HepG2 (cell line): ENCODE measurements at regions not wholly inside any gene's neighbourhood (a gene's known extent, or its start where the extent isn't known, plus 50 kb on each side); places are given as distances from the start of the nearest gene placed in this dataset.

Experiments
- ATAC-seq: fragments of 200-7000 bp; cut with Tn5 transposase; 3 replicates; pipeline ENCODE4 v1.9.1; 2020; ENCODE audit warnings: mild to moderate bottlenecking, moderate library complexity
- BruUV-seq: library from RNA; stranded (reverse); fragments of 400-500 nt; replicated peaks from 2 replicates; lab custom pipeline; 2021; lab: Mats Ljungman, UMichigan
- CTCF ChIA-PET: fragments of 300-600 bp; formaldehyde crosslinking; extraction: SDS; loops from one replicate; lab custom pipeline; 2021; ENCODE audit warnings: low total read pairs, inconsistent platforms, low intra/inter-chr PET ratio; lab: Yijun Ruan, JAX
- POLR2A ChIA-PET: fragments of 350-600 bp; sonication (Branson Sonifier 250); formaldehyde crosslinking; loops from one replicate; lab custom pipeline; 2020; ENCODE audit warnings: antibody characterized with exemption, inconsistent platforms; lab: Yijun Ruan, JAX
- DNase-seq: peaks from one replicate; pipeline ENCODE4 v3.0.0-alpha.2; 2015; ENCODE audit warnings: low spot score
- FAIRE-seq: peaks from 3 replicates; lab custom pipeline; 2011; peaks lifted over from hg19 to GRCh38; lab: Jason Lieb, UNC
- H2AFZ ChIP-seq: one replicate; pipeline ENCODE4 v1.6.1; 2011; ENCODE audit warnings: low read length, inconsistent platforms
- H3K27ac ChIP-seq: fragments of 300-600 bp; 3 replicates; pipeline ENCODE4 v1.8.0; 2011; ENCODE audit warnings: mixed run types, mild to moderate bottlenecking, mixed read lengths, low read length, inconsistent platforms; ENCODE audit not compliant: insufficient read depth; ENCODE audit errors: extremely low read length
- H3K27me3 ChIP-seq, 2 experiments: fragments of 200-600 bp in 1 of 2; 2 replicates in 1 of 2; 3 replicates in 1 of 2; pipeline versions ENCODE4 v1.6.0 to v1.8.0; 2011; ENCODE audit warnings: low read length in 2 of 2, mild to moderate bottlenecking in 2 of 2, moderate library complexity in 2 of 2, inconsistent platforms in 1 of 2; ENCODE audit not compliant: insufficient read depth in 2 of 2, control insufficient read depth in 1 of 2
- H3K36me3 ChIP-seq, 2 experiments: fragments of 200-600 bp in 1 of 2; replicated peaks in 1 of 2; 2 replicates in 1 of 2; 3 replicates in 1 of 2; pipeline versions ENCODE4 v1.5.1 to v1.8.0; 2011; ENCODE audit warnings: low read length in 2 of 2, inconsistent platforms in 1 of 2; ENCODE audit not compliant: insufficient read depth in 2 of 2, control insufficient read depth in 1 of 2
- H3K4me1 ChIP-seq: 2 replicates; pipeline ENCODE4 v1.5.1; 2012; ENCODE audit warnings: low read length, inconsistent platforms; ENCODE audit not compliant: insufficient read depth
- H3K4me2 ChIP-seq: 2 replicates; pipeline ENCODE4 v1.6.0; 2011; ENCODE audit warnings: low read depth, low read length, inconsistent platforms
- H3K4me3 ChIP-seq, 3 experiments: fragments of 200-600 bp in 1 of 3; sonication (generic), shearing (Covaris generic) in 1 of 3; replicated peaks in 1 of 3; 2 replicates each; pipeline ENCODE4 v1.5.1; 2011 to 2016; ENCODE audit warnings: low read length in 3 of 3, inconsistent platforms in 2 of 3, low read depth in 2 of 3, mild to moderate bottlenecking in 2 of 3, control low read depth in 1 of 3, mixed read lengths in 1 of 3; ENCODE audit not compliant: insufficient read depth in 1 of 3
- H3K79me2 ChIP-seq: one replicate; pipeline ENCODE4 v1.6.1; 2011; ENCODE audit warnings: low read length, inconsistent platforms; ENCODE audit not compliant: insufficient read depth
- H3K9ac ChIP-seq: 2 replicates; pipeline ENCODE4 v1.6.0; 2011; ENCODE audit warnings: mild to moderate bottlenecking, low read depth, low read length, inconsistent platforms; ENCODE audit not compliant: insufficient read depth
- H3K9me3 ChIP-seq: 2 replicates; pipeline ENCODE4 v1.5.1; 2012; ENCODE audit warnings: mild to moderate bottlenecking, low read length
- H4K20me1 ChIP-seq: 2 replicates; pipeline ENCODE4 v1.6.0; 2011; ENCODE audit warnings: inconsistent platforms, mild to moderate bottlenecking, low read length, moderate library complexity; ENCODE audit not compliant: insufficient read depth
- MIER2 ChIP-seq: IDR thresholded peaks from 2 replicates; pipeline ENCODE4 v1.6.1; 2016; ENCODE audit warnings: missing biosample characterization, missing genetic modification reagents
- NR1H2 ChIP-seq: sonication (generic); formaldehyde crosslinking; IDR thresholded peaks from 2 replicates; pipeline ENCODE4 v1.8.1; 2022; ENCODE audit warnings: low read depth, missing genetic modification reagents, borderline replicate concordance
- NR2F6 ChIP-seq, 2 experiments: IDR thresholded peaks; 2 replicates each; pipeline ENCODE4 v1.6.1; 2016; ENCODE audit warnings: antibody characterized with exemption in 1 of 2, mild to moderate bottlenecking in 1 of 2
- ZFP62 ChIP-seq: sonication (generic); formaldehyde crosslinking; IDR thresholded peaks from 2 replicates; pipeline ENCODE4 v1.4.0; 2020; ENCODE audit warnings: missing genetic modification reagents
- ZNF121 ChIP-seq: sonication (generic); formaldehyde crosslinking; IDR thresholded peaks from 2 replicates; pipeline ENCODE4 v1.5.0; 2020; ENCODE audit warnings: mild to moderate bottlenecking, missing genetic modification reagents
- ZNF709 ChIP-seq: sonication (generic); formaldehyde crosslinking; IDR thresholded peaks from 2 replicates; pipeline ENCODE4 v1.5.0; 2020; ENCODE audit warnings: mild to moderate bottlenecking, missing genetic modification reagents
- WGBS: methylation state at CpG from one replicate; pipeline ENCODE4 v1.1.6; 2017; ENCODE audit warnings: low lambda C conversion rate; 5-methylcytosine and 5-hydroxymethylcytosine counted together
- in situ Hi-C: cut with HindIII; loops from 2 replicates; pipeline ENCODE4 v1.10.0; 2017; ENCODE audit warnings: low pct_unique_long_range_greater_than_20kb; ENCODE audit not compliant: extremely low pct_ligation_motif_present
- intact Hi-C: fragments of 100-400 bp; cut with micrococcal nuclease; formaldehyde crosslinking; loops from one replicate; pipeline ENCODE4 v1.10.0; 2022; ENCODE audit not compliant: unreplicated experiment
- TF ChIP-seq, protein P1 (sequence below): sonication (generic); formaldehyde crosslinking; IDR thresholded peaks from 2 replicates; pipeline ENCODE4 v1.9.0; 2021; ENCODE audit warnings: missing genetic modification reagents, borderline replicate concordance
- TF ChIP-seq, protein P2 (sequence below): sonication (generic); formaldehyde crosslinking; IDR thresholded peaks from 2 replicates; pipeline ENCODE4 v1.4.0; 2020; ENCODE audit warnings: missing genetic modification reagents

DNA sequence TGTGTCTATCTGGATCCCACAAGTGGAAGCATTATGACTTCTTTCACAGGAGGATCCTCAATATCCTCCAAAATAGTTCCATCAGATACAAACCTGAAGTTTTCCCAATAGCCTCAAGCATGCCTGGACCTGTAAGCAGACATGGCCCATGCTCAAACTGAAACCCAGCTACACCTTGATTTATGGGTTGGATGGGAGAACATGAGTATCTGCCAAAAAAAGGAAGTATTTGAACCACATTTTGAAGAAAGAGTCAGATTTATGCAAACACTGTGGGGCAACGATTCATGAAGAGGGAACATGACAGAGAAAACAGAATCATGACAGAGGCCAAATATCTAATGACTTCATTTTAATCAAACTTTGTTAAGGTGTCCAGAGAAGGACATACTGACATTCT lies 351.0 kb upstream of the NFIA start:
- H3K9ac ChIP-seq = no peak overlapping the region
- ChIA-PET CTCF (no interaction called here), POLR2A (no interaction called here)
- no TSS peak for BruUV-seq
- TF ChIP-seq ZNF121 = no peak
- TF ChIP-seq ZNF709 (CRISPR knock-in tag) = no peak
- no peak for TF ChIP-seq MIER2 (CRISPR knock-in tag)
- no peak for TF ChIP-seq NR1H2 (CRISPR knock-in tag)
- TF ChIP-seq, protein P1, sequence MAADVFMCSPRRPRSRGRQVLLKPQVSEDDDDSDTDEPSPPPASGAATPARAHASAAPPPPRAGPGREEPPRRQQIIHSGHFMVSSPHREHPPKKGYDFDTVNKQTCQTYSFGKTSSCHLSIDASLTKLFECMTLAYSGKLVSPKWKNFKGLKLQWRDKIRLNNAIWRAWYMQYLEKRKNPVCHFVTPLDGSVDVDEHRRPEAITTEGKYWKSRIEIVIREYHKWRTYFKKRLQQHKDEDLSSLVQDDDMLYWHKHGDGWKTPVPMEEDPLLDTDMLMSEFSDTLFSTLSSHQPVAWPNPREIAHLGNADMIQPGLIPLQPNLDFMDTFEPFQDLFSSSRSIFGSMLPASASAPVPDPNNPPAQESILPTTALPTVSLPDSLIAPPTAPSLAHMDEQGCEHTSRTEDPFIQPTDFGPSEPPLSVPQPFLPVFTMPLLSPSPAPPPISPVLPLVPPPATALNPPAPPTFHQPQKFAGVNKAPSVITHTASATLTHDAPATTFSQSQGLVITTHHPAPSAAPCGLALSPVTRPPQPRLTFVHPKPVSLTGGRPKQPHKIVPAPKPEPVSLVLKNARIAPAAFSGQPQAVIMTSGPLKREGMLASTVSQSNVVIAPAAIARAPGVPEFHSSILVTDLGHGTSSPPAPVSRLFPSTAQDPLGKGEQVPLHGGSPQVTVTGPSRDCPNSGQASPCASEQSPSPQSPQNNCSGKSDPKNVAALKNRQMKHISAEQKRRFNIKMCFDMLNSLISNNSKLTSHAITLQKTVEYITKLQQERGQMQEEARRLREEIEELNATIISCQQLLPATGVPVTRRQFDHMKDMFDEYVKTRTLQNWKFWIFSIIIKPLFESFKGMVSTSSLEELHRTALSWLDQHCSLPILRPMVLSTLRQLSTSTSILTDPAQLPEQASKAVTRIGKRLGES = no peak
- no peak for TF ChIP-seq NR2F6 (IDR thresholded peaks at IDR 0.05)
- TF ChIP-seq NR2F6 (CRISPR knock-in tag; IDR thresholded peaks at IDR 0.05) = no peak
- TF ChIP-seq, protein P2, sequence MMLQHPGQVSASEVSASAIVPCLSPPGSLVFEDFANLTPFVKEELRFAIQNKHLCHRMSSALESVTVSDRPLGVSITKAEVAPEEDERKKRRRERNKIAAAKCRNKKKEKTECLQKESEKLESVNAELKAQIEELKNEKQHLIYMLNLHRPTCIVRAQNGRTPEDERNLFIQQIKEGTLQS (CRISPR knock-in tag) = no peak
- TF ChIP-seq ZFP62 (CRISPR knock-in tag) = no peak
- peaks cover 21% of the 10 kb centered on the region for H3K4me1 ChIP-seq
- no peaks in the 10 kb centered on the region for H3K79me2 ChIP-seq
- WGBS = 55% methylated on average over 1 of the region's 1 CpG
- FAIRE-seq = no peak
- in situ Hi-C loops (no loop called here), intact Hi-C loops (no loop called here)
- no peak overlapping the region for H3K4me2 ChIP-seq
- no peak overlapping the region for H3K4me3 ChIP-seq
- no peak overlapping the region for H3K27ac ChIP-seq
- H3K36me3 ChIP-seq = no peaks in the 10 kb centered on the region
- H3K27me3 ChIP-seq = no peaks in the 10 kb centered on the region
- no peak for ATAC-seq
- H3K9me3 ChIP-seq = no peaks in the 10 kb centered on the region
- no peak overlapping the region for H2AFZ ChIP-seq
- H4K20me1 ChIP-seq = no peaks in the 10 kb centered on the region
- no peak for DNase-seq
